LNCAP (cell line): ENCODE measurements at regions not wholly inside any gene's neighbourhood (a gene's known extent, or its start where the extent isn't known, plus 50 kb on each side); places are given as distances from the start of the nearest gene placed in this dataset.

Experiments
- TF ChIP-seq, protein P1 (sequence below): fragments of 450-650 bp; IDR thresholded peaks from 2 replicates; pipeline ENCODE4 v1.5.1; 2017; ENCODE audit warnings: mild to moderate bottlenecking

DNA sequence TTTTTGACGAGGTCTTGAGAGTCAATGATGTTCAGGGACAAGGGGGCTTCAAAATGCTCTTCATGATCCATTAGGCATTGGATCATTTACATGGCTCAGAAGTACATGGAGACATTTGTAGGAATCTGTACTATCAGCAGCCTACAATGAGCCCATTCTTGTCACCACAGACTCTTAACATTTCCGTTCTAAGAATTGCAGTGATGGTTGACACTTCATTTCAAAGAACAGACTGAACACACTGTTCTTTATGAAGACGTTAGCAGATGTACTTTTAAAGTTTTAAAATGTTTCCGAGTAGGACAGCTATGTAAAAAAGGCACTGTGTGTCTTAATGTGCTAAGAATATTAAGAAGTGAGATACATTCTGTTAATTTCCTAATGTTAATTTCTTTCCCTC lies 97.3 kb upstream of the GOT2 start:
- TF ChIP-seq, protein P1, sequence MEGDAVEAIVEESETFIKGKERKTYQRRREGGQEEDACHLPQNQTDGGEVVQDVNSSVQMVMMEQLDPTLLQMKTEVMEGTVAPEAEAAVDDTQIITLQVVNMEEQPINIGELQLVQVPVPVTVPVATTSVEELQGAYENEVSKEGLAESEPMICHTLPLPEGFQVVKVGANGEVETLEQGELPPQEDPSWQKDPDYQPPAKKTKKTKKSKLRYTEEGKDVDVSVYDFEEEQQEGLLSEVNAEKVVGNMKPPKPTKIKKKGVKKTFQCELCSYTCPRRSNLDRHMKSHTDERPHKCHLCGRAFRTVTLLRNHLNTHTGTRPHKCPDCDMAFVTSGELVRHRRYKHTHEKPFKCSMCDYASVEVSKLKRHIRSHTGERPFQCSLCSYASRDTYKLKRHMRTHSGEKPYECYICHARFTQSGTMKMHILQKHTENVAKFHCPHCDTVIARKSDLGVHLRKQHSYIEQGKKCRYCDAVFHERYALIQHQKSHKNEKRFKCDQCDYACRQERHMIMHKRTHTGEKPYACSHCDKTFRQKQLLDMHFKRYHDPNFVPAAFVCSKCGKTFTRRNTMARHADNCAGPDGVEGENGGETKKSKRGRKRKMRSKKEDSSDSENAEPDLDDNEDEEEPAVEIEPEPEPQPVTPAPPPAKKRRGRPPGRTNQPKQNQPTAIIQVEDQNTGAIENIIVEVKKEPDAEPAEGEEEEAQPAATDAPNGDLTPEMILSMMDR, result no peak

DNA sequence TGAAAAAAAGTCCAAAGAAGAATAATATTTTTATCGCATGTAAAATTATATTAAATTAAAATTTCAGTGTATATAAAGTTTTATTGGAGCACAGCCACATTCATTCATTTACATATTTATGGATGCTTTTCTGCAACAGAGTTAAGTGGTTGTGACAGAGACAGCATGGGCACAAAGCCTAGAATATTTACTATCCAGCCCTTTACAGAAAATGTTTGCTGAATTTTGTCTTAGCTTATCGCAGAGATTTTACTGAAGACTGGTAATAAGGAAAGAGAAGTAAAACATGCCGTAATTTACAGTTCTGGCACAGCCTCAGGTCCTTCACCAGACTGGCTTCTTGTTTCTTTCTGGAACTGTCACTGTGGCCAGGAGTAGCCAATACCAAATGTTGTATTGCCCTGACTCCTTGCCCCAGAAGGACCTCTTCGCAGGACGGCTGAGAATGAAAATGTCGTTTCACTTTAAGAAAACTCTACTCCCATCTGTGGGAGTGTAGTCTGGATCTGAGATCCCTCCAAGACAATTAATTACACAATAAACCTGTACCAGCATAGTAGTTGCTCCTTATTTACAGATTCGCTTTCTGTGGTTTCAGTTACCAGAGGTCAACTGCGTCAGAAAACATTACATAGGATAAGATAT lies 94.9 kb upstream of the GOT2 start:
- TF ChIP-seq, protein P1, result no peak

DNA sequence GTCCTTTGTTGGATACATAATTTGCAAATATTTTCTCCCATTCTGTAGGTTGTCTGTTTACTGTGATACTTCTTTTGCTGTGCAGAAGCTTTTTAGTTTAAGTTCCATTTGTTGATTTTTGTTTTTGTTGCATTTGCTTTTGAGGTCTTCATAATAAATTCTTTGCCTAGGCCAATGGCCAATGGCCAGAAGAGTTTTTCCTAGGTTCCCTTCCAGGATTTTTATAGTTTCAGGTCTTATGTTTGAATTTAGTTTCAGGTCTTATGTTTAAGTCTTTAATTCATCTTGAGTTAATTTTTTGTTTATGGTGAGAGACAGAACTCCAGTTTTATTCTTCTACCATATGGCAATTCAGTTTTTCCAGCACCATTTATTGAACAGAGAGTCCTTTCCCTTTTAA lies 90.1 kb upstream of the GOT2 start:
- TF ChIP-seq, protein P1, result no peak

DNA sequence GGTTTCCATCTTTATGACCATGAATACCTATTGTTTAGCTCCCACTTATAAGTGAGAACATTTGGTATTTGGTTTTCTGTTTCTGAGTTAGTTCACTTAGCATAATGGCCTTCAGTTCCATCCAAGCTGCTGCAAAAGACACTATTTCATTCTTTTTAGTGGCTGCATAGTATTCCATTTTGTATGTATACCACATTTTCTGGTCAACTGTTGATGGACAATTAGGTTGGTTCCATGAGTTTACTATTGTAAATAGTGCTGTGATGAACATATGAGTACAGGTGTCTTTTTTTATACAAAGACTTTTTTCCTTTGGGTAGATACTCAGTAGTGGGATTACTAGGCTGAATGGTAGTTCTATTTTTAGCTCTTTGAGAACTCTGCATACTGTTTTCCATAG lies 87.8 kb upstream of the GOT2 start:
- TF ChIP-seq, protein P1, result no peak

DNA sequence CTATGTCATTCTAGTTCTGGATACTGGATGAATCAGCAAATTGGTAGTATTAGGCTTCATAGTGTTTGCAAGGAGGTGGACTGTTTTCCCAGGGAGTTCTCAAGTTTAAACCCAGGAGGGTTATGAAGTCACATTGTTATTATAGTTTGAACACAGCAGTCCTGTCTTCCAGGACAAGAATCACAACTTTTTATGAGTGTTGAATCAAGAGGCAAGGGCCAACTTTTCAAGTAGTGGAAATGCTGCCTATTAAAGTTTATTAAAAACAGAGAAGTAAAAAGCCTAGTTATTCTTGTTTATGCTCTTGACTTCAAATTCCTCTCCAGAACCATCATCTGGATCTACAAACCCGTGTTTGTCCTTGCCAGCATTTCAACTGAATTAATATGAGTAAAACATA lies 86.3 kb upstream of the GOT2 start:
- TF ChIP-seq, protein P1, result no peak

DNA sequence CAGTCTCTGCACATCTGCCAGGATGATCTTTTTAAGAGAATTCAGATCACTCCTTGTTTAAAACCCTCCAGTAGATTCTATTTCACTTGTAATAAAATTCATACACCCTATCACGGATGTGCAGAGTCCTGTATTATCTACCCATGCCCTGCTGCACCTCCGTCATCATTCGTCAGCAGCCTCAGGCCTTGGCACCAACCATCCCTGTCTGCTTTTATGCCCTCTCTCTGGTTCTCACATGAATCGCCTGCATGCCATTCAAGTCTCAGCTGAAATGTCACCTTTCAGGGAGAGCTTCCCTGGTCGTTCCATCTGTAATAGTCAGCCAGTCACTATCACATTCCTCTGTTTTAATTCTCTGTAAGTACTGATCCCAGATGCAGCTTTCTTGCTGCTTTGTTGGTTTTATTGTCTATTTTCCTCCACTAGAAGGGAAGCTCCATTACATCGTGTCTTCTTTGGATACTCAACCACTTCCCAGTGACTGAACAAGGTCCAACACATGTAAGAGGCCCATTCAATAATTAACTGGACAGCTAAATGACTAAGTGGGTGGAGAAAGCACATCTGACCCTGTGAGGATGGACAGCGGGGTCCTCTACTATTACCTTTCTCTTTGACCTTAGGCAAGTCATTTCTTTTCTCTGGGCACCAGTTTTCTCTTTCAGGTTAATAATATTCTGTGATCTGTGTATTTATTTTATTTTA lies 81.2 kb upstream of the GOT2 start:
- TF ChIP-seq, protein P1, result no peak

DNA sequence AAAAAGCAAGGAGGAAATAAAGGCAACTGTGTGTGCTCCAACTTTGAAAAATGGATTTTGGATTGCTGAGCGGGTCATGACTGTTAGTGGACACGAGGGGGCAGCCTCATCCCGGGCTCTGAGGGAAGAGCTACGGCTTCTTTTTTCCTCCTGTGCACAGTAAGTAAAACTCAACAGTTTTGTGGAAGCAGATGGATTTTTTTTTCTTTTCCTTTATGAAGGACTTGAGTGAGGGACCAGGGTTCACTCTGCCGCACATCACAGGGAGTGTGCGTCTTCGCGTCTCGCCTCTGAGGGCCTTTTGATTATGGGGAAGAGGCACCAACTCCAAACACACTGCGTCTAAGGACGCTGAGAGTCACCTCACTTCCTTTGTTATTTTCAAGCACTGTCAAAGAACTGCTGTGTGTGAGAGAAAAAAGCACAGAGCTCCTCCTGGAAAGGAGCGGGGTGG lies 80.3 kb upstream of the GOT2 start:
- TF ChIP-seq, protein P1, result peak; percentile 93
